Osteocyte (in vitro differentiated cells): ENCODE measurements at regions not wholly inside any gene's neighbourhood (a gene's known extent, or its start where the extent isn't known, plus 50 kb on each side); places are given as distances from the start of the nearest gene placed in this dataset.

ENCODE experiments used
- DNase-seq: peaks from one replicate; pipeline ENCODE4 v3.0.0; 2021; ENCODE audit warnings: mixed read lengths; ENCODE audit not compliant: unreplicated experiment; ENCODE audit errors: extremely low spot score
- H3K27ac Mint-ChIP-seq: one replicate; pipeline ENCODE4 v1.8.0; 2021; ENCODE audit warnings: mild to moderate bottlenecking, mixed read lengths; ENCODE audit not compliant: unreplicated experiment
- H3K27me3 Mint-ChIP-seq: one replicate; pipeline ENCODE4 v1.8.0; 2021; ENCODE audit warnings: mixed read lengths; ENCODE audit not compliant: unreplicated experiment
- H3K36me3 Mint-ChIP-seq: one replicate; pipeline ENCODE4 v1.8.0; 2021; ENCODE audit warnings: mixed read lengths; ENCODE audit not compliant: unreplicated experiment
- H3K4me1 Mint-ChIP-seq: one replicate; pipeline ENCODE4 v1.8.0; 2021; ENCODE audit warnings: mixed read lengths; ENCODE audit not compliant: unreplicated experiment
- H3K4me3 Mint-ChIP-seq: one replicate; pipeline ENCODE4 v1.8.0; 2021; ENCODE audit warnings: mild to moderate bottlenecking, moderate library complexity, mixed read lengths; ENCODE audit not compliant: unreplicated experiment
- H3K9me3 Mint-ChIP-seq: one replicate; pipeline ENCODE4 v1.8.0; 2021; ENCODE audit warnings: mixed read lengths; ENCODE audit not compliant: unreplicated experiment
- CTCF ChIP-seq: fragments of 200-600 bp; sonication (generic); IDR thresholded peaks from 2 replicates; pipeline ENCODE4 v1.5.0; 2021; ENCODE audit warnings: antibody characterized with exemption, mild to moderate bottlenecking, moderate library complexity

- no peak for DNase-seq
- Mint-ChIP-seq H3K4me3 (no peak overlapping the region), H3K9me3 (no peaks in the 10 kb centered on the region), H3K4me1 (peaks cover 19% of the 10 kb centered on the region), H3K36me3 (no peaks in the 10 kb centered on the region), H3K27me3 (no peaks in the 10 kb centered on the region), H3K27ac (no peak overlapping the region)
- no peak for TF ChIP-seq CTCF
Observed at GRCh38 chr15:81911022-81911971, 134.5 kb downstream of the MEX3B start.

- Mint-ChIP-seq H3K4me3 (no peak overlapping the region), H3K27me3 (no peaks in the 10 kb centered on the region), H3K4me1 (peaks cover 19% of the 10 kb centered on the region), H3K36me3 (no peaks in the 10 kb centered on the region), H3K9me3 (no peaks in the 10 kb centered on the region), H3K27ac (no peak overlapping the region)
- DNase-seq = no peak
- no peak for TF ChIP-seq CTCF
Observed at GRCh38 chr15:81910355-81911021, 135.3 kb downstream of the MEX3B start.

- no peak for DNase-seq
- H3K27ac Mint-ChIP-seq = no peak overlapping the region
- H3K27me3 Mint-ChIP-seq = no peaks in the 10 kb centered on the region
- H3K36me3 Mint-ChIP-seq = no peaks in the 10 kb centered on the region
- no peak overlapping the region for H3K4me3 Mint-ChIP-seq
- no peak for TF ChIP-seq CTCF
- no peaks in the 10 kb centered on the region for H3K9me3 Mint-ChIP-seq
- H3K4me1 Mint-ChIP-seq = peaks cover 7% of the 10 kb centered on the region
Observed at GRCh38 chr15:81909011-81909358, 136.8 kb downstream of the MEX3B start.

- TF ChIP-seq CTCF = no peak
- Mint-ChIP-seq H3K27me3 (no peaks in the 10 kb centered on the region), H3K4me3 (no peak overlapping the region), H3K27ac (no peak overlapping the region), H3K9me3 (no peaks in the 10 kb centered on the region), H3K4me1 (peaks cover 7% of the 10 kb centered on the region), H3K36me3 (no peaks in the 10 kb centered on the region)
- no peak for DNase-seq
Observed at GRCh38 chr15:81908111-81908510, 137.7 kb downstream of the MEX3B start.

- Mint-ChIP-seq H3K27ac (no peak overlapping the region), H3K9me3 (no peaks in the 10 kb centered on the region), H3K27me3 (no peaks in the 10 kb centered on the region), H3K4me1 (peaks cover 7% of the 10 kb centered on the region), H3K36me3 (no peaks in the 10 kb centered on the region), H3K4me3 (no peak overlapping the region)
- no peak for TF ChIP-seq CTCF
- DNase-seq = no peak
Observed at GRCh38 chr15:81907521-81907920, 138.3 kb downstream of the MEX3B start.
